Astrocyte (in vitro differentiated cells and primary cell): ENCODE measurements at regions not wholly inside any gene's neighbourhood (a gene's known extent, or its start where the extent isn't known, plus 50 kb on each side); places are given as distances from the start of the nearest gene placed in this dataset.

Experiments used
- DNase-seq: peaks from one replicate; pipeline ENCODE4 v3.0.0-alpha.2; 2010; ENCODE audit warnings: low read depth
- FAIRE-seq: peaks from 2 replicates; lab custom pipeline; 2011; peaks lifted over from hg19 to GRCh38; lab: Jason Lieb, UNC
- H2AFZ ChIP-seq: 2 replicates; pipeline ENCODE4 v1.6.0; 2012; ENCODE audit warnings: low read depth, low read length, inconsistent platforms
- H3K27ac ChIP-seq: 2 replicates; pipeline ENCODE4 v1.5.1; 2011; ENCODE audit warnings: low read depth, low read length, inconsistent platforms
- H3K27me3 ChIP-seq: 2 replicates; pipeline ENCODE4 v1.6.0; 2011; ENCODE audit warnings: low read length, inconsistent platforms; ENCODE audit not compliant: insufficient read depth
- H3K36me3 ChIP-seq: 2 replicates; pipeline ENCODE4 v1.5.1; 2011; ENCODE audit warnings: low read length, inconsistent platforms; ENCODE audit not compliant: insufficient read depth
- H3K4me1 ChIP-seq: 2 replicates; pipeline ENCODE4 v1.5.1; 2011; ENCODE audit warnings: low read length, inconsistent platforms; ENCODE audit not compliant: insufficient read depth
- H3K4me2 ChIP-seq: 2 replicates; pipeline ENCODE4 v1.6.0; 2012; ENCODE audit warnings: low read length, inconsistent platforms
- H3K4me3 ChIP-seq: 2 replicates; pipeline ENCODE4 v1.5.1; 2011; ENCODE audit warnings: low read depth, mild to moderate bottlenecking, low read length, inconsistent platforms; ENCODE audit not compliant: insufficient read depth
- H3K79me2 ChIP-seq: 2 replicates; pipeline ENCODE4 v1.6.0; 2012; ENCODE audit warnings: mild to moderate bottlenecking, low read length, inconsistent platforms; ENCODE audit not compliant: insufficient read depth
- H3K9ac ChIP-seq: 2 replicates; pipeline ENCODE4 v1.6.0; 2012; ENCODE audit warnings: mild to moderate bottlenecking, low read length, inconsistent platforms
- H3K9me3 ChIP-seq: 2 replicates; pipeline ENCODE4 v1.5.1; 2012; ENCODE audit warnings: low read depth, mild to moderate bottlenecking, low read length, inconsistent platforms; ENCODE audit not compliant: insufficient read depth
- H4K20me1 ChIP-seq: 2 replicates; pipeline ENCODE4 v1.6.0; 2012; ENCODE audit warnings: low read length, inconsistent platforms; ENCODE audit not compliant: insufficient read depth
- H3K27ac Mint-ChIP-seq: one replicate; pipeline ENCODE4 v1.8.0; 2021; ENCODE audit warnings: mild to moderate bottlenecking, mixed read lengths; ENCODE audit not compliant: unreplicated experiment
- H3K27me3 Mint-ChIP-seq: one replicate; pipeline ENCODE4 v1.8.0; 2021; ENCODE audit warnings: low read depth, mixed read lengths; ENCODE audit not compliant: unreplicated experiment
- H3K36me3 Mint-ChIP-seq: one replicate; pipeline ENCODE4 v1.8.0; 2021; ENCODE audit warnings: low read depth, mixed read lengths; ENCODE audit not compliant: unreplicated experiment
- H3K4me1 Mint-ChIP-seq: one replicate; pipeline ENCODE4 v1.8.0; 2021; ENCODE audit warnings: low read depth, mixed read lengths; ENCODE audit not compliant: unreplicated experiment
- H3K4me3 Mint-ChIP-seq: one replicate; pipeline ENCODE4 v1.8.0; 2021; ENCODE audit warnings: mild to moderate bottlenecking, moderate library complexity, mixed read lengths; ENCODE audit not compliant: unreplicated experiment
- H3K9me3 Mint-ChIP-seq: one replicate; pipeline ENCODE4 v1.8.0; 2021; ENCODE audit warnings: mild to moderate bottlenecking, mixed read lengths; ENCODE audit not compliant: unreplicated experiment
- EZH2 ChIP-seq: IDR thresholded peaks from 2 replicates; pipeline ENCODE4 v1.6.1; 2012; ENCODE audit warnings: mild to moderate bottlenecking, low read length, inconsistent platforms; ENCODE audit not compliant: insufficient read depth
- TF ChIP-seq, protein P1 (sequence below): IDR thresholded peaks from 2 replicates; pipeline ENCODE4 v1.5.1; 2011; ENCODE audit warnings: low read depth, mild to moderate bottlenecking, inconsistent platforms, low read length, moderate library complexity; ENCODE audit not compliant: insufficient read depth

GRCh38 chr15:91632176-91632575, 221.3 kb upstream of the SLCO3A1 start:
- Mint-ChIP-seq H3K4me3 (no peak overlapping the region), H3K27me3 (no peaks in the 10 kb centered on the region), H3K9me3 (peaks cover 3% of the 10 kb centered on the region), H3K36me3 (no peaks in the 10 kb centered on the region), H3K4me1 (peaks cover 9% of the 10 kb centered on the region), H3K27ac (no peak overlapping the region)
- H2AFZ ChIP-seq, result no peak overlapping the region
- TF ChIP-seq, protein P1, sequence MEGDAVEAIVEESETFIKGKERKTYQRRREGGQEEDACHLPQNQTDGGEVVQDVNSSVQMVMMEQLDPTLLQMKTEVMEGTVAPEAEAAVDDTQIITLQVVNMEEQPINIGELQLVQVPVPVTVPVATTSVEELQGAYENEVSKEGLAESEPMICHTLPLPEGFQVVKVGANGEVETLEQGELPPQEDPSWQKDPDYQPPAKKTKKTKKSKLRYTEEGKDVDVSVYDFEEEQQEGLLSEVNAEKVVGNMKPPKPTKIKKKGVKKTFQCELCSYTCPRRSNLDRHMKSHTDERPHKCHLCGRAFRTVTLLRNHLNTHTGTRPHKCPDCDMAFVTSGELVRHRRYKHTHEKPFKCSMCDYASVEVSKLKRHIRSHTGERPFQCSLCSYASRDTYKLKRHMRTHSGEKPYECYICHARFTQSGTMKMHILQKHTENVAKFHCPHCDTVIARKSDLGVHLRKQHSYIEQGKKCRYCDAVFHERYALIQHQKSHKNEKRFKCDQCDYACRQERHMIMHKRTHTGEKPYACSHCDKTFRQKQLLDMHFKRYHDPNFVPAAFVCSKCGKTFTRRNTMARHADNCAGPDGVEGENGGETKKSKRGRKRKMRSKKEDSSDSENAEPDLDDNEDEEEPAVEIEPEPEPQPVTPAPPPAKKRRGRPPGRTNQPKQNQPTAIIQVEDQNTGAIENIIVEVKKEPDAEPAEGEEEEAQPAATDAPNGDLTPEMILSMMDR, result no peak
- TF ChIP-seq EZH2, result no peak
- no peaks in the 10 kb centered on the region for H3K36me3 ChIP-seq
- H3K4me2 ChIP-seq, result no peak overlapping the region
- DNase-seq, result no peak
- no peak overlapping the region for H3K4me3 ChIP-seq
- H3K27ac ChIP-seq, result no peak overlapping the region
- no peaks in the 10 kb centered on the region for H3K9me3 ChIP-seq
- no peak for FAIRE-seq
- no peak overlapping the region for H3K9ac ChIP-seq
- H3K4me1 ChIP-seq, result no peaks in the 10 kb centered on the region
- H3K27me3 ChIP-seq, result no peaks in the 10 kb centered on the region
- H3K79me2 ChIP-seq, result no peaks in the 10 kb centered on the region
- no peaks in the 10 kb centered on the region for H4K20me1 ChIP-seq

GRCh38 chr15:91632981-91633380, 220.5 kb upstream of the SLCO3A1 start:
- no peaks in the 10 kb centered on the region for H3K27me3 Mint-ChIP-seq
- Histone ChIP-seq H3K36me3 (no peaks in the 10 kb centered on the region), H3K4me2 (no peak overlapping the region), H2AFZ (no peak overlapping the region), H3K4me1 (no peaks in the 10 kb centered on the region), H3K9me3 (no peaks in the 10 kb centered on the region), H3K27ac (no peak overlapping the region), H3K9ac (no peak overlapping the region), H3K4me3 (no peak overlapping the region), H3K27me3 (no peaks in the 10 kb centered on the region), H3K79me2 (no peaks in the 10 kb centered on the region), H4K20me1 (no peaks in the 10 kb centered on the region)
- H3K4me1 Mint-ChIP-seq, result peaks cover 1% of the 10 kb centered on the region
- FAIRE-seq (no peak), DNase-seq (no peak)
- TF ChIP-seq, protein P1, result no peak
- TF ChIP-seq EZH2, result no peak
- H3K27ac Mint-ChIP-seq, result no peak overlapping the region
- H3K4me3 Mint-ChIP-seq, result no peak overlapping the region
- no peaks in the 10 kb centered on the region for H3K36me3 Mint-ChIP-seq
- peaks cover 3% of the 10 kb centered on the region for H3K9me3 Mint-ChIP-seq

DNA sequence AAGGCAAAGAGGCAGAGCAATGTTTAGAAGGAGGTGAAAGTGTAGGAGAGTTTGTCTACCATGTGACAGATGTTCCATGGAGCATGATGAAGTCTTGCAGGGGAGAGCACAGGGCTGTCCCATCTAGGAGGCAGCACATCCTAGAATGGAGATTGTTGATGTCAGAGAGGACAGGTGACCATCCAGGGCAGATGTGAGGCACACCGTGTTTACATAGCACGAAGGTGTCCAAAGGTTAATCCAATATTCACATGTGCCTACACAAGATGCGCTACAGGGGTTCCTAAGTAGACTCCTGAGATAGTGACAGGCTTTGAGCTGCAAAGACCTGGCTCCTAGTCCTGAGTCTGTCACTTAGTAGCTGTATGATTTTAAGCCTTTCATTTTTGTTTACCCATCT, 219.3 kb upstream of the SLCO3A1 start:
- Histone ChIP-seq H3K36me3 (no peaks in the 10 kb centered on the region), H4K20me1 (no peaks in the 10 kb centered on the region)
- no peak for DNase-seq

More for the DNA sequence above, 219.3 kb upstream of the SLCO3A1 start:
- H2AFZ ChIP-seq, result no peak overlapping the region
- Mint-ChIP-seq H3K36me3 (no peaks in the 10 kb centered on the region), H3K4me3 (no peak overlapping the region), H3K9me3 (peaks cover 3% of the 10 kb centered on the region), H3K4me1 (no peaks in the 10 kb centered on the region), H3K27me3 (no peaks in the 10 kb centered on the region), H3K27ac (no peak overlapping the region)
- no peak overlapping the region for H3K4me3 ChIP-seq
- no peak overlapping the region for H3K9ac ChIP-seq
- H3K79me2 ChIP-seq, result no peaks in the 10 kb centered on the region
- no peaks in the 10 kb centered on the region for H3K9me3 ChIP-seq
- H3K4me1 ChIP-seq, result no peaks in the 10 kb centered on the region
- no peaks in the 10 kb centered on the region for H3K27me3 ChIP-seq
- no peak for TF ChIP-seq EZH2
- TF ChIP-seq, protein P1, result no peak
- no peak for FAIRE-seq
- no peak overlapping the region for H3K27ac ChIP-seq
- no peak overlapping the region for H3K4me2 ChIP-seq
